ENCODE measurements at regions not wholly inside any gene's neighbourhood (a gene's known extent, or its start where the extent isn't known, plus 50 kb on each side); places are given as distances from the start of the nearest gene placed in this dataset.

GRCh38 chr12:91396293-91396692, 213.7 kb upstream of the DCN start:
- no peak overlapping the region for H3K4me3 ChIP-seq
- no peak overlapping the region for H2AFZ ChIP-seq
- no peaks in the 10 kb centered on the region for H3K9me2 ChIP-seq (ENCODE audit: insufficient read depth)
- TF ChIP-seq EZH2 (IDR thresholded peaks at IDR 0.05; ENCODE audit: low read depth), result no peak
- no peak for TF ChIP-seq CTCF (conservative IDR thresholded peaks at IDR 0.05)
- H3F3A ChIP-seq (ENCODE audit: insufficient read depth, low read depth), result no peaks in the 10 kb centered on the region
- no peaks in the 10 kb centered on the region for H3K27me3 ChIP-seq (ENCODE audit: insufficient read depth, low read depth)
- intact Hi-C loops (cut with micrococcal nuclease; ENCODE audit: unreplicated experiment), result no loop called here
- H3K4me2 ChIP-seq, result no peak overlapping the region
- no peaks in the 10 kb centered on the region for H3K4me1 ChIP-seq (replicated peaks; ENCODE audit: insufficient read depth)
- H3K79me2 ChIP-seq (ENCODE audit: low read depth), result no peaks in the 10 kb centered on the region
- CTCF ChIA-PET, result no interaction called here
- no peaks in the 10 kb centered on the region for H3K9me3 ChIP-seq (ENCODE audit: insufficient read depth, low read depth)
- no peak for DNase-seq
- H3K27ac ChIP-seq, result no peak overlapping the region
- BruUV-seq (replicated peaks), result no TSS peak
- POLR2A ChIA-PET (ENCODE audit: unreplicated experiment), result no interaction called here
- no peaks in the 10 kb centered on the region for H4K20me1 ChIP-seq (ENCODE audit: insufficient read depth)
- no peaks in the 10 kb centered on the region for H3K36me3 ChIP-seq (ENCODE audit: low read depth)

DNA sequence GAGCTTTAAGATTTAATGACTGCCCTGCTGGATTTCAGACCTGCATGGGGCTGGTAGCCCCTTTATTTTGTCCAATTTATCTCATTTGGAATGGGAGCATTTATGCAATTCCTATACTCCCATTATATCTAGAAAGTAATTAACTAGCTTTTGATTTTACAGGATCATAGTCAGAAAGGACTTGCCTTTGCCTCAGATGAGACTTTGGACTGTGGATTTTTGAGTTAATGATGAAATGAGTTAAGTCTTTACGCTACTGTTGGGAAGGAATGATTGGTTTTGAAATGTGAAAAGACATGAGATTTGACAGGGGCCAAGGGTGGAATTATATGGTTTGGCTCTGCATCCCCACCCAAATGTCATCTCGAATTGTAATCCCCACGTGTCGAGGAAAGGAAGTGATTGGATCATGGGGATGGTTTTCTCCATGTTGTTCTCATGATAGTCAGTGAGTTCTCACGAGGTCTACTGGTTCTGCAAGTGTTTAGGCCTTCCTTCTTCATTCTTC, 213.1 kb upstream of the DCN start:
- Histone ChIP-seq H3K27me3 (ENCODE audit: insufficient read depth, low read depth) (no peaks in the 10 kb centered on the region), H3K4me1 (replicated peaks; ENCODE audit: insufficient read depth) (no peaks in the 10 kb centered on the region), H3K9me2 (ENCODE audit: insufficient read depth) (no peaks in the 10 kb centered on the region), H3F3A (ENCODE audit: insufficient read depth, low read depth) (no peaks in the 10 kb centered on the region), H3K4me2 (no peak overlapping the region), H2AFZ (no peak overlapping the region), H4K20me1 (ENCODE audit: insufficient read depth) (no peaks in the 10 kb centered on the region), H3K36me3 (ENCODE audit: low read depth) (no peaks in the 10 kb centered on the region), H3K27ac (no peak overlapping the region), H3K9me3 (ENCODE audit: insufficient read depth, low read depth) (no peaks in the 10 kb centered on the region), H3K4me3 (no peak overlapping the region), H3K79me2 (ENCODE audit: low read depth) (no peaks in the 10 kb centered on the region)
- TF ChIP-seq EZH2 (IDR thresholded peaks at IDR 0.05; ENCODE audit: low read depth), result no peak
- no peak for TF ChIP-seq CTCF (conservative IDR thresholded peaks at IDR 0.05)
- ChIA-PET CTCF (no interaction called here), POLR2A (ENCODE audit: unreplicated experiment) (no interaction called here)
- no peak for DNase-seq
- intact Hi-C loops (cut with micrococcal nuclease; ENCODE audit: unreplicated experiment), result no loop called here
- no TSS peak for BruUV-seq (replicated peaks)

- Histone ChIP-seq H3K4me2 (no peak overlapping the region), H4K20me1 (ENCODE audit: insufficient read depth) (no peaks in the 10 kb centered on the region), H3K79me2 (ENCODE audit: low read depth) (no peaks in the 10 kb centered on the region), H3K27me3 (ENCODE audit: insufficient read depth, low read depth) (no peaks in the 10 kb centered on the region), H3K9me2 (ENCODE audit: insufficient read depth) (no peaks in the 10 kb centered on the region), H3K4me3 (no peak overlapping the region), H3F3A (ENCODE audit: insufficient read depth, low read depth) (no peaks in the 10 kb centered on the region), H2AFZ (no peak overlapping the region), H3K27ac (no peak overlapping the region), H3K36me3 (ENCODE audit: low read depth) (no peaks in the 10 kb centered on the region), H3K4me1 (replicated peaks; ENCODE audit: insufficient read depth) (no peaks in the 10 kb centered on the region), H3K9me3 (ENCODE audit: insufficient read depth, low read depth) (no peaks in the 10 kb centered on the region)
- CTCF ChIA-PET, result no interaction called here
- POLR2A ChIA-PET (ENCODE audit: unreplicated experiment), result no interaction called here
- BruUV-seq (replicated peaks), result no TSS peak
- TF ChIP-seq EZH2 (IDR thresholded peaks at IDR 0.05; ENCODE audit: low read depth), result no peak
- no peak for TF ChIP-seq CTCF (conservative IDR thresholded peaks at IDR 0.05)
- DNase-seq, result no peak
- intact Hi-C loops (cut with micrococcal nuclease; ENCODE audit: unreplicated experiment), result no loop called here
Observed at GRCh38 chr12:91394903-91395302, 212.3 kb upstream of the DCN start.

Measured in PC-9 (cell line).